ENCODE measurements at regions not wholly inside any gene's neighbourhood (a gene's known extent, or its start where the extent isn't known, plus 50 kb on each side); places are given as distances from the start of the nearest gene placed in this dataset.

DNA sequence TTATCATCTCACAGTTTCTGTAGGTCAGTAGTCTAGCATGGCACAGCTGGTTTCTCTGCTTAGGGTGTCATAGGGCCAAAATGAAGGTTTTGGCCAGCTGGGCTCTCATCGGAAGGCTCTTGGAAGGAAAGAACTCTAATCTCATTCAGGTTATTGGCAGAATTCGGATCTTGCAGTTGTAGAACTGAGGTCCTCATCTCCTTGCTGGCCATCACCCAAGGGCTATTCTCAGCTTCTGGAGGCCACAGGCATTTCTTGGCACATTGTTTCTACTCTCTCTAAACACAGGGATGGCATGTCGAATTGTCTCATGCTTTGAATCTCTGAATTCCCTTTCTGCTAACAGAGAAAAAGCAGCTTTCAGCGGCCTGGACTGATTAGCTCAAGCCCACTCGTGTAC, 258.0 kb upstream of the SMARCA2 start:
- DNase-seq (ENCODE audit: low read depth in 2 of 2): no peak

DNA sequence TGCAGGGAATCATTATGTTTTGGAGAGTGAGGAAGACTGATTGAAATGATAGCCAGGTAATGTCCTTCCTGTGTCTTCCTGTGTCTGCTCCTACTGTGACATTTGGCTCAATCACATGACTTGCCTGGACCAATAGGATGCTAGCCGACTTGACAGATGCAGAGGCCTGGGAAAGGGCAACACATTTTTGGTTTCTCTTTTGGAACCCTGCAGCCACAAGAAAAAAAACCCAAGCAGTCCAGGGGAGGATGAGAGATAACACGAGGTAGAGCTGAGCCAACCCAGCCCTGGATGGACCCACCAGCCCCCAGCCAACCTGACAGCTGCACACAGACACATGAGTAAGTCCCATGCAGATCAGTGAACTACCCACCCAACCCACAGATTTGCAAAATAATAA, 256.1 kb upstream of the SMARCA2 start:
- DNase-seq (ENCODE audit: low read depth in 2 of 2): no peak

DNA sequence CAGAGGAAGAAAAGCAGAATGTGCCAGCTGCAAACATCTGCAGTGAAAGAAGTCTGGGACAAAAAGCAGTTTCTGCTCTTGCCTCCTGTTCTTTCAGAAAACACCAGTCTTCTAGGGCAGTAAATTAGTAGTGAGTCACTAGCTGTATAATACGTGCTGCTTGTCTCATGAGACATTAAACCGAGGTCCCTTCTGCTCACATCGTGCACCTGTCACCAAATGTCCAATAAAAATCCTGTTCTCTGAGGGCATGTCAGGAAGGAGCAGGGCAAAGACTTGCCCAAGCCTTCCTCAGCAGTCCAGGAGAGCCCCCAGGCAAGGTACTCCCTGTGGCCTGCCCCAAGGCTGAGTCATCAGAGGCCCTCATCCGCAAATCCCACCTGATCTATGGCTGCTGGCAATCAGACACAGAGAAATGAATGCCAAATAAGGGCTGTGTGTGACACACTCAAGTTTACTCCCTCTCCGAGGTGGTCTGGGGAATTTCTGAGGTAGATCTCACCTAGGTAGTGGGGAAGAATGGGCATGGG, 255.3 kb upstream of the SMARCA2 start:
- no peak for DNase-seq (ENCODE audit: low read depth in 2 of 2)

DNA sequence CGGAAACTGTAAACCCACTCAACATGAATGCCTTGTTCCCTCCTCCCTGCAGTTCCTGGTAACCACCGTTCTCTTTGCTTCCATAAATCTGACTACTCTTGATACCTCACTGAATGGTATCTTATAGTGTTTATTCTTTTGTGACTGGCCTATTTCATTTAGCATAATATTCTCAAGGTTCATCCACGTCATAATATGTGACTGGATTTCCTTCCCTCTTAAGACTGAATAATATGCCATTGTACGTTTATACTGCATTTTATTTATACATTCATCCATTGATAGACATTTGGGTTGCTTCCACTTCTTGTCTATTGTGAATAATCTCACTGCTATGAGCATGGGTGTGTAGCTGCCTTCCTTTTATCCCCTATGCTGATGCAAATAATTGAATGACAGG, 253.3 kb upstream of the SMARCA2 start:
- no peak for DNase-seq (ENCODE audit: low read depth in 2 of 2)

DNA sequence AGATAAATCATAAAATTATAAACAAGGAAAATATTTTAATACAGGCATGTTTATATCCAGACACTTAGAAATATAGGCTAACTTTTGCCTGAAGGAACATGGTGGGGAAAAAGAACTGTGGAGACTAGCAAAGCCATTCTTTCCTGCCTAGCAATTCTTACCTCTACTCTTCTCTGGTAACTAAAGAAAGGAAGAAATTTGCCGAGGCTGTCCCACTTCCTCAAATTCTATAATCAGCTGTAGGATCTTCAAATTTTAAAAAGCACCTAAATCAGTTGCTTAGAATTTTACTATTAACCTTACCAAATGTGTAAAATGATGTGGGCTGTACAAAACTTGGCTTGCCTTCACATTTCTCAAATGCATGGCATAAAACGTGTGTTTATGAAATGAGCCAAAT, 249.1 kb upstream of the SMARCA2 start:
- DNase-seq (ENCODE audit: low read depth in 2 of 2): no peak

DNA sequence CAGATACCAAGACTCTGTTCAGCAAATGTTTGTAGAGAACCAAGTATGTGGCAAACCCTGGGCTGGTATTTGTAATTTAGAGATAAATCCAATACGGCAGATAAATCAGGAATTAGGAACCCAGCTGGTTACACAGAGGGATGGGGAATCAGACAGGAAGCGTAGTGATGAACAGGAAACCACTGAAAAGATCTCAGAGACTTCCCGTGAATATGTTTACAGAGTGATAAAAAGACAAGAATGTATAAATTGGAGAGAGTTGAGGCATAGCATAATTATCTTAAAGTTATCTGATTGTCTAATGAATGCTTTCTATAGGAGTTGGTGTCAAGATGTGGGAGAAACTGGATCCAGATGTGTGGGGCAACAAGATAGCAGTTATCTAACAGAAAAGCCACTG, 246.6 kb upstream of the SMARCA2 start:
- DNase-seq (ENCODE audit: low read depth in 2 of 2): no peak

DNA sequence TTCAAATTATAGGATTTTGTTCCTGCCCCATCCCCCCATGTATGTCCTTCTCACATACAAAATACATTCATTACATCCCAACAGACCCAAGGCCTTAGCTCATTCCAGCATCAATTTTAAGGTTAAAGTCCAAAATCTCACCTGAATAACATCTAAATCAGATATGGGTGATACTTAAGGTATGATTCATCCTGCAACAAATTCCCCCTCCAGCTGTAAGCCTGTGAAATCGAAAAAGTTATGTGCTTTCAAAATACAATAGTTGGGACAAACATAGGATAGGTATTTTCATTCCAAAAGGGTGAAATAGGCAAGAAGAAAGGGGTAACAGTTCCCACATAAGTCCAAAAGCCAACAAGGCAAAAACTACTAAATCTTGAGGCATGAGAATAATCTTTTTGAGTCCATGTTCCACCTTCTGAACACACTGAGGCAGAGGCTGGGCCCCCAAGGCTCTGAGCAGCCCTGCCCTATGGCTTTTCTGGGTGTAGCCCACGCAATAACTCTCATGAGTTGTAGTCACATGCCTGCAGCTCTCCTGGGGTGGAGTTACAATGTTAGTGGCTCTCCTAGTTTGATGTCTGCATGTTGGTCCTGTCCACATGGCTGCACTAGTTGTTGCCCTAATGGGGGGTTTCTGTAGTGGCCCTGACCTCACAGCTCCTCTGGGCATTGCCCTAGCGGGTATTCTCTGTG, 243.9 kb upstream of the SMARCA2 start:
- no peak for DNase-seq (ENCODE audit: low read depth in 2 of 2)

DNA sequence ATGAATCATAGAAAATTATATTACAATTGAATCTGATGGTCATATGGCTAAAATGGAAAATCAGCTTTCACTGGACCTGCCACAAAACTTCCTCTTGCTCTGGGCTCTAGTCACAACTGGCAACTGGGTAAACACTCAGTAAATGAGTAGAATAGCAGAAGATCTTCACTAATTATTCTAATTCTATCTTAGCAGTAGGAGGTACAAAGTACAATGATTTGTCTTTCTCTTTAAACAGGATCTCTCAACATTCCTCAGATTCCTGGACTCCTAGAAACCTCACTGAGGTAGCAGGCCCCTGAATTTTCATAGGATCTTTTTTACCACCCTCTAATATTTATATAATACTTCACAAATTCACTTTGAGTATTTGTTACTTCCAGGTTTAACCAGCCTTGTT, 239.9 kb upstream of the SMARCA2 start:
- DNase-seq (ENCODE audit: low read depth in 2 of 2): no peak

DNA sequence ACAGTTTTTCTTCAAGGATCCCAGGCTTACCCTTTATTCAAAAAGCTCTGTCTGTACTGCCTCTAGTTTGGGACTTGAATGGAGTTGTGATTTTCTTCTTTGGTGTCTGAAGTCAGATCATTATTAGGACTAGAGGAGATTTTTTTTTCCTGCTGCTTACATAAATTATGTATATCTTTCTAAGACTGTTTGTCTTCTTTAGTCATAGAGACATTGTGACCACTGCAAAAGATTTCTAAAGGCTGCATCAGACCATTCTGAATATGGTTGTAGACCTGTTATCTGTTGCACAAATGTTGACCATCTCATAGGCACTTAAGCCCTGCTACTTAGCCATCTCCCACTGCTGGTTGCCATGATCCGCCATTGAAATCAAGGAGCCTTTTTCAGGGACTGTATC, 238.5 kb upstream of the SMARCA2 start:
- DNase-seq (ENCODE audit: low read depth in 2 of 2): no peak

DNA sequence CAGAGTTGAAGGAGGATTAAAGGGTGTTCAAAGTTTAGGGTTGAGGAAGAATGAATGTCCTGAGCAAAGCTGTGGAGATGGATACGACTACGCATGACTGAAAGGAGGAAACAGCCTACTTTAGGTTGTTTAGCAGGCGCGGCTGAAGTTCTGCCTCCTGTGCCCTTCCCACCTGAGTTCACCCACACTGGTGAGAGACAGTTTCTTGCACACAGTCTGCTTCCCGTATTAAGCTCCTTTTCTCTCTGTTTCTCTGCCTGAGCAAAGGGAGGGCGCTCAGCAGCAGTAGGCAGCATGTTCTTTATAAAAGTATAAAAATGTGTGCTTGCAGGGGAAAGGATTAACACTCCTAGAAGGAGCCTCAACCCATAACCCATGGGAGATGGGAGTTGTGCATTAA, 224.0 kb upstream of the SMARCA2 start:
- DNase-seq (ENCODE audit: low read depth in 2 of 2): no peak

DNA sequence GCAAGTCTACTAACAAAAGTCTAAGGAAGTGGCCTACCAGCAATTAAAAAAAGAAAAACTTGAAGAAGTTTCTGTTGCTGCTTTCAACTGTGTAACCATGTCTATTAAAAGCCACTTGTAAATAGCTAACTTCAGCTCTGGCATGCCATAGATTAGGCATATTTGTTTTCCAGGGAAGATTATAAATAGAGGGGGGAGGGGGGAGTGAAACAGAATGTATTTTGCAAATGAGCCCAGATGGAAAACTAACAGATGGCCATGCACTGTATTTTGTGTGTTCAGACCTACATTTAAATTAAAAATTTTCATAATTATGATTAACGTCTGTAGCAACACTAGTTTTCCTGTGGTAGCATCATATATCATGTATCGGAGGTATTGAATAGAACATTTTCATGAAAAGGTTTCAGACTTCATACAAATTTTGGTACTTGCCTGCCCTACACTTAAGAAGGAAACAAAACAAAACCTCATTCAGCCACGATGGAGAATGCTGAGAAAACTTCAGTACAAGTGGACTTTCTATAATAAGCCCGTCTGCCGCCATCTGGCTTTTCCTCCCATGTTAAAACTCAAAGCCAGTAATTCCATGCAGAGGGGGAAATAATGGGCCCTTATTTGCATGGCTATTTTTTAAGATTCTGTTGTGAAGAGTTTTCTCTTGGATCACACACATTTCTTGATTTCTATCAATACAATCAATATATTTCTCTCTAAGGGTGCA, 220.4 kb upstream of the SMARCA2 start:
- DNase-seq (ENCODE audit: low read depth in 2 of 2): no peak

DNA sequence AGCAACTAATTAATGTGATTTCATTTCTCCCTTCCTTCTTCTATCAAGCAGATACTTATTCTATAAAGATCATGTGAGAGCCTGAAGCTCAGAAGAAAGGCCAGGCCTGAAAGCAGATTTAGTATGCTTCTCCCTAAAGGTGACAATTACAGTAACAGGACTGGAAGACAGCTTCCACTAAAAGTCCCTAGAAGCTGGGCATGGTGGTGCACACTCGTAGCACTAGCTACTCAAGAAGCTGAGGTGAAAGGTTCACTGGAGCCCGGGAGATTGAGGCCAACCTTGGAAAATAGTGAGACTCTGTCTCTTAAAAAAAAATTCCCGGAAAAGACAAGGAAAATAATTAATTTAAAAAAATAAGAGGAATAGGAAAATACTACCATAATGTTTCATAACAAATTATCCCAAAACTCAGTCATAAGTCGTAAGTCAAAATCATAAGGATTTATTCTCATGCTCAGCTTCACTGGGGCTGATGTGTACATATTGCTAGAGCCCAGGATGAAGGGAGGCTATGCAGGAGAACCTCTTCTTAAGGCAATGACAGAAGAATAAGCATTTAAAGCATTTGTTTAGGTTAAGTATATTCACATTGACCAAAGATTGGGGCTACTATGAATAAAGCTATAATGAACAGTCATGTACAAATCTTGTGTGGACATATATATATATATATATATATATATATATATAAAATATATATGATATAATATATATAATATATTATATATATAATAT, 210.8 kb upstream of the SMARCA2 start:
- DNase-seq (ENCODE audit: low read depth in 2 of 2): no peak

DNA sequence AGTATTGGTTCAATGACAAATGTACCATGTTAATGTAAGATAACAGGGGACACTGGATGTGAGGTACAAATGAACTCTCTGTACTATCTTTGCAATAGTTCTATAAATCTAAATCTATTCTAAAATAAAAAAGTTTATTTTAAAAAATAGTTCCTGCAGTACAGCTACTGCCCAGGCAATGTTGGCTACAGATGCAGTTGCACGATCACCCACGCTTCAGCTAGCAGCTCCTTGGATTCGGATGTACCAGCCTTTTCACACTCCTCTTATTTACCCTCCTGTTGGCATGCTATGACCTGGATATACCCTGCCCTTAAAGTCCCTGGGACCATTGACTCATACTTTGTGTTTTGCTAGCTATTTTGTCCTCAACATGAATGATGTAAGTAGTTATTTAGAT, 185.4 kb upstream of the SMARCA2 start:
- DNase-seq (ENCODE audit: low read depth in 2 of 2): no peak

DNA sequence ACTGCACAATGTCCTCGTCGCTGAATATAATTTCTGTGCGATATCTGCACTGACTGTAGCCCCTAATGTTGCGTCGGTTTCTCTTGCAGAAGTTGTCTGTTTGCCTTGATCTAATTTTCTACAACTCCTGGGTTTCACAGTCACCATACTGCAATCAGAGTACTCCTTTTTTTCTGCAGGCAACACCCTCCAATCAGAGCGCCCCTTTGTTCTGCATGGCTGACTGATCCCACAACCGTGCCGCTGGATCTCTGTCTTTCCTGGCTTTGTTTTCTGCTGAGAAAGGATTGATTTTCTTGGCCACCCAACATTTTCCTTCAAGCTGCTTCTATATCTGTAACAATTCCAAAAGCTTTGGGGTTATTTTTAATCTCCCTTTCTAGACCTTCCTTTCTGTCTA, 182.2 kb upstream of the SMARCA2 start:
- DNase-seq (ENCODE audit: low read depth in 2 of 2): no peak

DNA sequence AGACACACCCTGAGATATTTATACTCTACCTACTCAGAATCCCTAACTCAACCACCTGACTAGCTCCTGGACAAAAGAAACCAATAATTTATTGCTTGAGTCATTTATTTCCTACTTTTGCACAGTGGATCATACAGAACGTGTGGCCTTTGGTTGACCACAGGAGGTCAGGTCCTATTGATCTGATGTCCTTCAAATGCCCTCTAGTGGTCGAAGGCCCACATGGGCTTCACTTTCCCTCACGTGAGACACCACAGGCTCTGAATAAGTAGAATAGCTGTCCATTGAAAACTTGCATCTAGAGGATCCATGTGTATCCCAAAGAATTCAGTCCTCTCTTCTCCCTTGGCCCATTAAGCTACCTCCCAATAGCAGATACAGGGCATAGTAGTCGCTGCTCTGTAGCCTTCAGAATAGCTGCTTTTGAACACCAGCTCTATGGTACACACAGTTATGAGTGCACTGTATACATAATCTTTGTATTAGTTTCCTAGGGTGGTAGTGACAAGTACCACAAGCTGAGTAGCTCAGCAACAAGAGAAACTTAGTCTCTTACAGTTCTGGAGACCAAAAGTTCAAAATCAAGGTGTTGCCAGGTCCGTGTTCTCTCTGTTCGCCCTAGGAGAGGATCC, 177.6 kb upstream of the SMARCA2 start:
- DNase-seq (ENCODE audit: low read depth in 2 of 2): no peak

DNA sequence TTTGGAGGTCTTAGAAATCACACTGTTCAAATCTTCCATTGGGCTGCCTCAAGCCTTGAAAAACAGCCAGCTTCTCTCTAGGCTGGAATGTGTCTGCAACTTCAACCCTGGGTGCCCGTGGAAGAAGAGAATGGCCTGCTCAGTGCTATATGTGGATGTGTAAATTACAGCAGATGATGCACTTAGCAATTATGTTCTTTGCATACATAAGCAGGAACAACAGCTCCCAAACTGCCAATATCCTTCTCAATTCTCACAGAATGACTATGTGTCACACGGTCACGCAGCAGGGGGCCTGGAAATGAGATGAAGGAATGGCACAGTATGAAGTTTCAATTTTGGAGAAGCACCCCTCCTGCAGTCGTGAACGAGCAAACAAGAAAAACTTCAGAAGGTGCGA, 175.2 kb upstream of the SMARCA2 start:
- no peak for DNase-seq (ENCODE audit: low read depth in 2 of 2)

DNA sequence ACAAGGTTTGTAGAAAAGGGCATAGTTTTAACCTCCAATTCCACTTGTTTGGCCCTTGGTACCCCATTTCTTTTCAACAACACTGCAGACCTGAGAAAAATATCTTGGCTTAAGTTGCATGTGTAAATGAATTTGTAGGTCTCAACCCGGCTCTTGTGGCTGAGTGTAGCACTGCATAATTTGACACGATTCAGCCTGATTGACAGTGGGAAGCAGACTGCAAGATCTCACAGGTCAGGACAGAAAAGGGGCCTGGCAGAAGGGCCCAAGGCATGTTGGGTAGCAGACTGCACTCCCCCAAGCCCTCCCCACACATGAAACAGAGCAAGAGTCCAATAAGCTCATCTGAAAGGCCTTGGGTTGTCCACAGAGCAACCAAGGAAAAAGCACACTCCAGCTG, 169.7 kb upstream of the SMARCA2 start:
- no peak for DNase-seq (ENCODE audit: low read depth in 2 of 2)

DNA sequence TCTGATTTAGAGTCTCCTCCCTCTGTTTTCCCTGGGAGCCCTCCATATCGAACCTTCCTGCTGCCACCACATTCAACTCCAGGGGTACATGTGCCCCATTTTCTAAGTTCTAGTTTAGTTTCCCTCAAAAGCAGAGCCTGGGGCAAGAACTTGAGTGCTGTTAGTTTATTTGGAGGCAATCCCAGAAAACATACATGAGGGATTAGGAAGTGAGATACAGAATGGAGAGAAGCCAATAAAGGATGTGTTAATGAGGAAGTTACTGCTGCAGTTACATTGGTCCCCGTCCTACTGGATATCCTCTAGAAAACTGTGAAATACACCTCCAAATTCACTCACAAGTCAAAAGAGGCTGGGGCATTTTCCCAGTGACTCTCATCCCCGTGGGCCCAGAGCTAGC, 159.4 kb upstream of the SMARCA2 start:
- no peak for DNase-seq (ENCODE audit: low read depth in 2 of 2)

DNA sequence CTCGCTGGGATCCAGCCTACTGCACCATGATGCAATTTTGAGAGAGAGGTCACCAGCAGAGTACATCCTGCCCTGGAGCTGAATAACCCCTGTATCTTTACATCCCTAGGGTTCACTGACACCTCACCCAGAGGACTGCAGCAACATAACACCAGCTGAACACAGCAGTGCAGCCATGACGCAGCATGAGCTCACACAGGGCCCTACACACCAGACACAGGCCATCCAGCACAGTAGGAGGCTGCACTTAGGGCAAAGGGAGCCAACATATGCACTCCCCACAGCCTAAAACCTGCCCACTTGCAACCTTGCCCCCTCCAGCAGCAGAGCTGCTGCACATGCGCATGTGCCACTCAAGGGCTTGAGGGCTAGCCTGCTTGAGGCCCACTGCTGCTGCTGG, 157.3 kb upstream of the SMARCA2 start:
- DNase-seq (ENCODE audit: low read depth in 2 of 2): no peak

DNA sequence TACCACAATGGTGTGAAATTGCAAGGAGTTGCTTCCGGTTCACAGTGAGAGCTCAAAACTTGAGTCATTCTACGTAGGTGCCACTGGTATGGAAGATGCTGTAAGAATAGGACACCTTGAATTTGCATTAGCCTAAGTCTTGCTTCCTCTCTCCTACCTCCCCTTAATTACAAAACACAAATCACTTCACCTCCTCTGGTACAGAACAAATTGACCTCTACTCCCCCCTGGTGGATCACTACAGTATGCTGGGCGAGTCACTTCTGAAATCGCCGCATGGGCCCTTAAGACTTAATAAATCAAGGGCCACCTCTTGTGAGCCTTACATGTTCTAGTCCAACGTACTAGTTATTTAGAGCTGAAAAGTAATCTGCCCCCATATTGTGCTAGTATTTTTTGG, 145.3 kb upstream of the SMARCA2 start:
- no peak for DNase-seq (ENCODE audit: low read depth in 2 of 2)

DNA sequence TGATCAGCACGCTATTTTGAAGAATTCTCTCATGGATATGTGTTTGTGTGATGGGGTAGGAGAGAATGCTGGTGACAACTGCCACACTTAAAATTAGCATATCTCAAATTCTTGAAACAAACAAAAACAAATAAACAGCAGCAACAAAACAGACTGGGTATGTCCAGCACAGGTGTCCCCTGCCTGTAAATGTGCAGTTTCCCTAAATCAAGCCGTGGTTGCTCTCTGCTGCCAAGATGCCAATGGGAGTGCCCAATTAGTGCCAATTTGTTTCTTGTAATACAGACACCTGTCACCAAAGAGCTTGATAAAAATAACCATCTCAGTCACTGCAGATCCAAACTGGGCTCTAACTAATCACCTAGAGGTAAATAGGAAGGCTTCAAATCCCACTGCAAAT, 144.2 kb upstream of the SMARCA2 start:
- DNase-seq (ENCODE audit: low read depth in 2 of 2): no peak

DNA sequence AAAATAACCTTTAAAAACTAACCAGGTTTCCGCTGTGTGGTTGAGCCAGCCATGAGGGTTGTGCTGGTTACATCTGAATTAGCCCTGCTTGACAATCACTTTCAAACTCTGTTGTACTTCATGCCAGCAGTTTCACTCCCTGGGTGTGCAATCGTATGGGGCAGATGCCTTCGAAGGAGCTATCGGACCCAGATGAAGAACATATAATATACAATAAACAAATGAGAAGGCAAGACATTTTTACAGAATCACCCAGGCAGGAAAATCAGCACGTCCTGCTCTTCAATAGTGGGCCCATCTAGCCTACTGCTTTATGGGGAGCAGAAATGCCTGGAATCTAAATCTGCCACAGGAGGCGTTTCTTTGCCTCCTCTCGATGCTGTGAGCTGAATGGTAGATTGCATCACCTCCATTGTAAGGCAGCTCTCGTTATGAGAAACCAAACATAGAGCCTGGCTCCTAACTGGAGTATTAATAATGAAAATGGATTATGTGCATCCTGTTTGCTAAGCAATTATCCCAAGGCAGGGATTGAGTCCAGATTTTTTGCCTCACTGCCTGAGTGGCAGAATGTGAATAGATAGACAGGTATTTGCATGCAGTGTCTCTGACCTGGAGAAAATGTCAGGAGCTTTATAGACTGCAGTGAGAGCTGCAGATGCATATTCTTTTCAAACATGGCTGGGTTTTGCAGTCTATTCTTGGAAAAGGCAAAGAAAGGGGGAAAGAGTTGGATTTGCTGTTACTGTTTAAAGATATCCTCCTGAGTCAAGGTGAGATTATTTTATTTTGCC, 143.3 kb upstream of the SMARCA2 start:
- no peak for DNase-seq (ENCODE audit: low read depth in 2 of 2)

All from stimulated activated CD4-positive, alpha-beta T cell treated with anti-CD3 and anti-CD28 coated beads, Interleukin-1b, Interleukin-23, amount 100 ng/mL, for 4 hours (primary cell).